PFSK-1 (cell line): ENCODE measurements at regions not wholly inside any gene's neighbourhood (a gene's known extent, or its start where the extent isn't known, plus 50 kb on each side); places are given as distances from the start of the nearest gene placed in this dataset.

ENCODE experiments used
- POLR2AphosphoS5 ChIP-seq: IDR thresholded peaks from 2 replicates; pipeline ENCODE4 v1.6.1; 2012; ENCODE audit warnings: low read depth, mild to moderate bottlenecking, control low read depth, low read length, moderate library complexity
- REST ChIP-seq, 2 experiments: IDR thresholded peaks; 2 replicates each; pipeline versions ENCODE4 v1.6.1 to v1.8.0; 2011 to 2012; ENCODE audit warnings: low read depth in 2 of 2, low read length in 2 of 2, control low read depth in 1 of 2, inconsistent platforms in 1 of 2, mild to moderate bottlenecking in 1 of 2, moderate library complexity in 1 of 2; ENCODE audit not compliant: insufficient read depth in 1 of 2

GRCh38 chr21:35719080-35719479 is 341.2 kb downstream of the SETD4 start:
- TF ChIP-seq REST (IDR thresholded peaks at IDR 0.05; ENCODE audit: insufficient read depth in 1 of 2, low read depth in 2 of 2, low read length in 2 of 2) (no peak), POLR2AphosphoS5 (no peak)
